PC-9 (cell line): ENCODE measurements at regions not wholly inside any gene's neighbourhood (a gene's known extent, or its start where the extent isn't known, plus 50 kb on each side); places are given as distances from the start of the nearest gene placed in this dataset.

Source experiments
- EZH2 ChIP-seq: fragments of 200-600 bp; sonication (generic); IDR thresholded peaks from 2 replicates; pipeline ENCODE4 v1.8.0; 2017; ENCODE audit warnings: antibody characterized with exemption, low read depth
- TF ChIP-seq, protein P1 (sequence below): fragments of 200-600 bp; sonication (generic); conservative IDR thresholded peaks from 2 replicates; pipeline ENCODE4 v1.6.1; 2017; ENCODE audit warnings: mixed run types, antibody characterized with exemption, mild to moderate bottlenecking, moderate library complexity

DNA sequence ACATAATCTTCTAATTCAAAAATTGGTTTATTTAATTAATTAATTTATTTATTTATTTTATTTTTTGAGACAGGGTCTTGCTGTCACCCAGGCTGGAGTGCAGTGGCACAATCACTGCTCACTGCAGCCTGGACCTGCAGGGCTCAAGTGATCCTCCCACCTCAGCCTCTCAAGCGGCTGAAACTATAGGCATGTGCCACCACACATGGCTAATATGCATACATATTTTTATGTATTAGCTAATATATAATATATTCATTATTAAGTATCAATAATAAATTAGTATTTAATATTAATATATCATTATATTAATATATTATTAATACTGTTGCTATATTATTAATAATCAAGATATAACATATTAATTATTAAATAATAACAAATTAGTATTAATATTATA, 406.7 kb downstream of the GPATCH2 start:
- TF ChIP-seq, protein P1, sequence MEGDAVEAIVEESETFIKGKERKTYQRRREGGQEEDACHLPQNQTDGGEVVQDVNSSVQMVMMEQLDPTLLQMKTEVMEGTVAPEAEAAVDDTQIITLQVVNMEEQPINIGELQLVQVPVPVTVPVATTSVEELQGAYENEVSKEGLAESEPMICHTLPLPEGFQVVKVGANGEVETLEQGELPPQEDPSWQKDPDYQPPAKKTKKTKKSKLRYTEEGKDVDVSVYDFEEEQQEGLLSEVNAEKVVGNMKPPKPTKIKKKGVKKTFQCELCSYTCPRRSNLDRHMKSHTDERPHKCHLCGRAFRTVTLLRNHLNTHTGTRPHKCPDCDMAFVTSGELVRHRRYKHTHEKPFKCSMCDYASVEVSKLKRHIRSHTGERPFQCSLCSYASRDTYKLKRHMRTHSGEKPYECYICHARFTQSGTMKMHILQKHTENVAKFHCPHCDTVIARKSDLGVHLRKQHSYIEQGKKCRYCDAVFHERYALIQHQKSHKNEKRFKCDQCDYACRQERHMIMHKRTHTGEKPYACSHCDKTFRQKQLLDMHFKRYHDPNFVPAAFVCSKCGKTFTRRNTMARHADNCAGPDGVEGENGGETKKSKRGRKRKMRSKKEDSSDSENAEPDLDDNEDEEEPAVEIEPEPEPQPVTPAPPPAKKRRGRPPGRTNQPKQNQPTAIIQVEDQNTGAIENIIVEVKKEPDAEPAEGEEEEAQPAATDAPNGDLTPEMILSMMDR = no peak
- TF ChIP-seq EZH2 = no peak
